Gastrocnemius medialis (tissue), 4 donors: ENCODE measurements at regions not wholly inside any gene's neighbourhood (a gene's known extent, or its start where the extent isn't known, plus 50 kb on each side); places are given as distances from the start of the nearest gene placed in this dataset.

Source experiments
- ATAC-seq, 2 donors: fragments of 150-250 bp; one replicate each; pipeline ENCODE4 v1.9.1; 2016
- DNase-seq, 2 donors: peaks; one replicate each; pipeline ENCODE4 v3.0.0-alpha.2; 2019
- H3K27ac ChIP-seq, 4 donors: fragments of 200-600 bp; sonication (generic); 1 replicate in 1 of 4; 2 replicates in 3 of 4; pipeline ENCODE4 v1.5.1; 2016 to 2018; ENCODE audit warnings: mild to moderate bottlenecking in 2 of 4, moderate library complexity in 1 of 4
- H3K27me3 ChIP-seq, 3 donors: fragments of 200-600 bp; sonication (generic) in 2 of 3; 1 replicate in 1 of 3; 2 replicates in 2 of 3; pipeline versions ENCODE4 v1.5.1 to v1.6.0; 2016 to 2019; ENCODE audit warnings: mild to moderate bottlenecking in 1 of 3, moderate library complexity in 1 of 3
- H3K36me3 ChIP-seq, 2 donors: fragments of 200-600 bp; sonication (generic) in 1 of 2; one replicate each; pipeline ENCODE4 v1.5.1; 2017 to 2018
- H3K4me1 ChIP-seq, 2 donors: fragments of 200-600 bp; sonication (generic) in 1 of 2; one replicate each; pipeline ENCODE4 v1.5.1; 2016 to 2017; ENCODE audit warnings: mild to moderate bottlenecking in 2 of 2
- H3K4me3 ChIP-seq, 4 donors: fragments of 200-600 bp; sonication (generic) in 3 of 4; 1 replicate in 1 of 4; 2 replicates in 3 of 4; pipeline ENCODE4 v1.5.1; 2016 to 2019; ENCODE audit warnings: mild to moderate bottlenecking in 2 of 4
- H3K9me3 ChIP-seq, 3 donors: fragments of 200-600 bp; sonication (generic) in 2 of 3; 1 replicate in 1 of 3; 2 replicates in 2 of 3; pipeline ENCODE4 v1.5.1; 2016 to 2019
- CTCF ChIP-seq, 5 experiments: fragments of 450-650 bp in 3 of 5; fragments of 200-600 bp in 2 of 5; sonication (generic) in 2 of 5; IDR thresholded peaks in 4 of 5; conservative IDR thresholded peaks in 1 of 5; 1 replicate in 4 of 5; 2 replicates in 1 of 5; pipeline ENCODE4 v1.5.1; 2016 to 2019; ENCODE audit warnings: antibody characterized with exemption in 5 of 5, mild to moderate bottlenecking in 3 of 5, moderate library complexity in 3 of 5
- POLR2A ChIP-seq, 2 donors: fragments of 450-650 bp; IDR thresholded peaks; one replicate each; pipeline ENCODE4 v1.6.1; 2017; ENCODE audit warnings: antibody characterized with exemption in 2 of 2, mild to moderate bottlenecking in 2 of 2, moderate library complexity in 2 of 2
- in situ Hi-C, 4 donors: fragments of 200-750 bp; cut with MboI; loops; one replicate each; pipeline versions ENCODE4 v1.15.0 to v1.8.0; 2017; ENCODE audit warnings: low sequenced_read_pairs in 4 of 4
- intact Hi-C: fragments of 100-400 bp; cut with DNase I; formaldehyde crosslinking; loops from one replicate; pipeline ENCODE4 v1.15.1; 2023; ENCODE audit warnings: low total_unique reads

GRCh38 chr13:77412860-77413259, 86.0 kb upstream of the MYCBP2 start:
- Histone ChIP-seq H3K27ac (no peak overlapping the region), H3K9me3 (no peaks in the 10 kb centered on the region), H3K27me3 (no peaks in the 10 kb centered on the region), H3K4me1 (no peaks in the 10 kb centered on the region), H3K36me3 (no peaks in the 10 kb centered on the region), H3K4me3 (no peak overlapping the region)
- in situ Hi-C loops, result no loop called here
- intact Hi-C loops, result no loop called here
- no peak for TF ChIP-seq POLR2A (IDR thresholded peaks at IDR 0.05)
- TF ChIP-seq CTCF (IDR thresholded peaks at IDR 0.05 in 4 of 5, conservative IDR thresholded peaks at IDR 0.05 in 1 of 5), result no peak
- no peak for DNase-seq
- no peak for ATAC-seq

- no peak for DNase-seq
Observed at GRCh38 chr13:77412116-77412635, 85.3 kb upstream of the MYCBP2 start.

GRCh38 chr13:77409412-77409811, 82.5 kb upstream of the MYCBP2 start:
- no peaks in the 10 kb centered on the region for H3K36me3 ChIP-seq
- no peak overlapping the region for H3K4me3 ChIP-seq
- H3K9me3 ChIP-seq, result no peaks in the 10 kb centered on the region
- no peaks in the 10 kb centered on the region for H3K27me3 ChIP-seq
- DNase-seq, result no peak
- no peak for ATAC-seq
- intact Hi-C loops (no loop called here), in situ Hi-C loops (no loop called here)
- no peak overlapping the region for H3K27ac ChIP-seq
- no peak for TF ChIP-seq CTCF (IDR thresholded peaks at IDR 0.05 in 4 of 5, conservative IDR thresholded peaks at IDR 0.05 in 1 of 5)
- TF ChIP-seq POLR2A (IDR thresholded peaks at IDR 0.05), result no peak
- H3K4me1 ChIP-seq, result no peaks in the 10 kb centered on the region

More at GRCh38 chr13:77412116-77412635, 85.3 kb upstream of the MYCBP2 start:
- Histone ChIP-seq H3K27me3 (no peaks in the 10 kb centered on the region), H3K9me3 (no peaks in the 10 kb centered on the region), H3K27ac (no peak overlapping the region), H3K36me3 (no peaks in the 10 kb centered on the region), H3K4me3 (no peak overlapping the region), H3K4me1 (no peaks in the 10 kb centered on the region)
- TF ChIP-seq CTCF (IDR thresholded peaks at IDR 0.05 in 4 of 5, conservative IDR thresholded peaks at IDR 0.05 in 1 of 5) (no peak), POLR2A (IDR thresholded peaks at IDR 0.05) (no peak)
- no peak for ATAC-seq
- intact Hi-C loops, result no loop called here
- in situ Hi-C loops, result no loop called here

GRCh38 chr13:77406644-77407440, 79.9 kb upstream of the MYCBP2 start:
- no peak for ATAC-seq
- no peak for DNase-seq
- Histone ChIP-seq H3K9me3 (no peaks in the 10 kb centered on the region), H3K4me1 (no peaks in the 10 kb centered on the region), H3K27ac (no peak overlapping the region), H3K27me3 (no peaks in the 10 kb centered on the region), H3K4me3 (no peak overlapping the region), H3K36me3 (no peaks in the 10 kb centered on the region)
- in situ Hi-C loops, result no loop called here
- TF ChIP-seq POLR2A (IDR thresholded peaks at IDR 0.05) (no peak), CTCF (IDR thresholded peaks at IDR 0.05 in 4 of 5, conservative IDR thresholded peaks at IDR 0.05 in 1 of 5) (no peak)
- intact Hi-C loops, result no loop called here
